ENCODE measurements at regions not wholly inside any gene's neighbourhood (a gene's known extent, or its start where the extent isn't known, plus 50 kb on each side); places are given as distances from the start of the nearest gene placed in this dataset.

DNA sequence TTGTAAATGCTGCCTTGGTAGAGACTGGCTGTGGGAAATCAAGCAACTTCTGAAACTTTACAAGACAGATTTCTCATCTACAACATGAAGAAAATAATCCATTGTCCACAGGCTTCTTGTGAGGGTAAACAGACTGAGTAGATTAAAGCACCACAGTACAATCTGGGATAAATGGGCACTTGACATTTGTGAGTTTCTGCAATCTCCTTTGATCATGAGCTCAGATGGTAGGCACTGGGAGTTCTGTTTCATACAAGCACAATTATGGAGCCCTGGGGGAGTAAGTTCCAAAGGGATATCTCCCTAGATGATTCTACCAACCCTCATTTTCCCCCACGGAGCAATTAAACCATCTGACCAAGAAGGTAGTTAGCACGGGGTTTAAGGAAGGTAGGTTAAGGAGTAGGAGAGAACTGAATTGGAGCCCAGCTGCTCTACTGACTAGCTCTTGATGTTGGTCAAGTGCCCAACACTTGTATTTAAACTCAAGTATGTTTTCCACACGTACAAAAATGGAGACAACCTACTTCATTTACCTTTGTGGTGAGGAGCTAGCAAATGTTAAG is 479.5 kb upstream of the TNC start:
- TF ChIP-seq, protein P1, sequence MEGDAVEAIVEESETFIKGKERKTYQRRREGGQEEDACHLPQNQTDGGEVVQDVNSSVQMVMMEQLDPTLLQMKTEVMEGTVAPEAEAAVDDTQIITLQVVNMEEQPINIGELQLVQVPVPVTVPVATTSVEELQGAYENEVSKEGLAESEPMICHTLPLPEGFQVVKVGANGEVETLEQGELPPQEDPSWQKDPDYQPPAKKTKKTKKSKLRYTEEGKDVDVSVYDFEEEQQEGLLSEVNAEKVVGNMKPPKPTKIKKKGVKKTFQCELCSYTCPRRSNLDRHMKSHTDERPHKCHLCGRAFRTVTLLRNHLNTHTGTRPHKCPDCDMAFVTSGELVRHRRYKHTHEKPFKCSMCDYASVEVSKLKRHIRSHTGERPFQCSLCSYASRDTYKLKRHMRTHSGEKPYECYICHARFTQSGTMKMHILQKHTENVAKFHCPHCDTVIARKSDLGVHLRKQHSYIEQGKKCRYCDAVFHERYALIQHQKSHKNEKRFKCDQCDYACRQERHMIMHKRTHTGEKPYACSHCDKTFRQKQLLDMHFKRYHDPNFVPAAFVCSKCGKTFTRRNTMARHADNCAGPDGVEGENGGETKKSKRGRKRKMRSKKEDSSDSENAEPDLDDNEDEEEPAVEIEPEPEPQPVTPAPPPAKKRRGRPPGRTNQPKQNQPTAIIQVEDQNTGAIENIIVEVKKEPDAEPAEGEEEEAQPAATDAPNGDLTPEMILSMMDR (IDR thresholded peaks at IDR 0.05; ENCODE audit: low read depth, low read length, missing input control): no peak
- TF ChIP-seq, protein P2, sequence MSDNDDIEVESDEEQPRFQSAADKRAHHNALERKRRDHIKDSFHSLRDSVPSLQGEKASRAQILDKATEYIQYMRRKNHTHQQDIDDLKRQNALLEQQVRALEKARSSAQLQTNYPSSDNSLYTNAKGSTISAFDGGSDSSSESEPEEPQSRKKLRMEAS (IDR thresholded peaks at IDR 0.05): no peak
- TF ChIP-seq RAD21 (IDR thresholded peaks at IDR 0.05) (no peak), GABPA (IDR thresholded peaks at IDR 0.05 in 1 of 2, conservative IDR thresholded peaks at IDR 0.05 in 1 of 2) (no peak)
- TF ChIP-seq, protein P3, sequence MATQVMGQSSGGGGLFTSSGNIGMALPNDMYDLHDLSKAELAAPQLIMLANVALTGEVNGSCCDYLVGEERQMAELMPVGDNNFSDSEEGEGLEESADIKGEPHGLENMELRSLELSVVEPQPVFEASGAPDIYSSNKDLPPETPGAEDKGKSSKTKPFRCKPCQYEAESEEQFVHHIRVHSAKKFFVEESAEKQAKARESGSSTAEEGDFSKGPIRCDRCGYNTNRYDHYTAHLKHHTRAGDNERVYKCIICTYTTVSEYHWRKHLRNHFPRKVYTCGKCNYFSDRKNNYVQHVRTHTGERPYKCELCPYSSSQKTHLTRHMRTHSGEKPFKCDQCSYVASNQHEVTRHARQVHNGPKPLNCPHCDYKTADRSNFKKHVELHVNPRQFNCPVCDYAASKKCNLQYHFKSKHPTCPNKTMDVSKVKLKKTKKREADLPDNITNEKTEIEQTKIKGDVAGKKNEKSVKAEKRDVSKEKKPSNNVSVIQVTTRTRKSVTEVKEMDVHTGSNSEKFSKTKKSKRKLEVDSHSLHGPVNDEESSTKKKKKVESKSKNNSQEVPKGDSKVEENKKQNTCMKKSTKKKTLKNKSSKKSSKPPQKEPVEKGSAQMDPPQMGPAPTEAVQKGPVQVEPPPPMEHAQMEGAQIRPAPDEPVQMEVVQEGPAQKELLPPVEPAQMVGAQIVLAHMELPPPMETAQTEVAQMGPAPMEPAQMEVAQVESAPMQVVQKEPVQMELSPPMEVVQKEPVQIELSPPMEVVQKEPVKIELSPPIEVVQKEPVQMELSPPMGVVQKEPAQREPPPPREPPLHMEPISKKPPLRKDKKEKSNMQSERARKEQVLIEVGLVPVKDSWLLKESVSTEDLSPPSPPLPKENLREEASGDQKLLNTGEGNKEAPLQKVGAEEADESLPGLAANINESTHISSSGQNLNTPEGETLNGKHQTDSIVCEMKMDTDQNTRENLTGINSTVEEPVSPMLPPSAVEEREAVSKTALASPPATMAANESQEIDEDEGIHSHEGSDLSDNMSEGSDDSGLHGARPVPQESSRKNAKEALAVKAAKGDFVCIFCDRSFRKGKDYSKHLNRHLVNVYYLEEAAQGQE (IDR thresholded peaks at IDR 0.05): no peak
- TF ChIP-seq, protein P4, sequence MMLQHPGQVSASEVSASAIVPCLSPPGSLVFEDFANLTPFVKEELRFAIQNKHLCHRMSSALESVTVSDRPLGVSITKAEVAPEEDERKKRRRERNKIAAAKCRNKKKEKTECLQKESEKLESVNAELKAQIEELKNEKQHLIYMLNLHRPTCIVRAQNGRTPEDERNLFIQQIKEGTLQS (IDR thresholded peaks at IDR 0.05): no peak

Data from liver (tissue), 3 donors.